ENCODE measurements at regions not wholly inside any gene's neighbourhood (a gene's known extent, or its start where the extent isn't known, plus 50 kb on each side); places are given as distances from the start of the nearest gene placed in this dataset.

DNA sequence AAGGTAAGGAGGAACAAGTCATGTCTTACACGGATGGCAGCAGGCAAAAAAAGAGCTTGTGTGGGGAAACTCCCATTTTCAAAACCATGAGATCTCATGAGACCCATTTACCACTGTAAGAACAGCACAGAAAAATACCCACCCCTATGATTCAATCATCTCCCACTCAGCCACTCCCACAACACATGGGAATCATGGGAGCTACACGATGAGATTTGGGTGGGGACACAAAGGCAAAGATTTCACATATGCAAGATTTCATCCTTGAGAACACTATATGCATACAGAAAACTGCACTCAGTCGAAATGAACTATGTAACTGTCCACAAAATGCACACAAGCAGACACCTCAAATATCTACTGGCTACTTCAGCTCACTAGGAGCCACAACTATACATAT, 480.6 kb upstream of the BTBD3 start:
- no peaks in the 10 kb centered on the region for H4K20me1 ChIP-seq (ENCODE audit: insufficient read depth)

DNA sequence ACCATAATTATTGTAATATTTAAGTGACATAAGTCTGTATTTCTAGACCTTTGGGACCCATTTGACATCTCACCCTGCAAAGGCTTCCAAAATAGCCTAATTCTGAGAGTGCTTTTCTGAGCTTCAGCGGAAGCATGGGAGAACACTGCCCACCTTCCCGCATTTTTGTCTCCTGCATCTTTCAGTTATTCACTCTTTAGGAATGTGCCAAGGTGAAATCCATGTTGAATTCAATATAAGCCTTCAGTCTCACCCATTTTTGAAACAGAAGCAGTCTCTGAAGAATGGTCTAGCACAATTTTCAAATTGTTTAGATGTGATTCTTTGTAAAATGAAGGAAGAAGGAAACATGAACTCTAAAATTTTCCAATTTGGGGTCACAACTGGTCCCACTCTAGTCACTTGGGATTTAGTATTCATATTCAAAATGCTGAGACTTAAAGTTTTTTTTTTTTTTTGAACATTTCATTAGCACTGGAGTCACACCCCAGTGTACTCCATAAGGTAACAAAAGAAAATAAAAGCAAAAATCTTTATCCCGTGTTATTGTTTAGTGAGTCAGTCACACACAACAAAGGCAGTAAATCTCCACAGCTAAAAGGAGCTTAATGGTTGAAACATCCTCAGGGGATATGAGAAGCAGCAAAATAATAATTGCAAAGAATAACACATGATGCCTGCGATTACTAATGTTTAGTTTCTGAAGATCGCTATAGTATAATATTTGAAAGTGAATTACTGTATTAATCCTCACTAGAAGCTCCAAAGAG, 479.9 kb upstream of the BTBD3 start:
- Histone ChIP-seq H3K36me3 (replicated peaks in 1 of 2; ENCODE audit: control insufficient read depth in 1 of 2, insufficient read depth in 2 of 2, low read length in 1 of 2) (no peaks in the 10 kb centered on the region), H3K9ac (no peak overlapping the region), H3K4me2 (no peak overlapping the region), H2AFZ (ENCODE audit: low read depth) (no peak overlapping the region), H3K4me3 (ENCODE audit: low read depth in 2 of 2, low read length in 1 of 2) (no peak overlapping the region), H3F3A (replicated peaks; ENCODE audit: insufficient read depth) (no peaks in the 10 kb centered on the region), H3K79me2 (ENCODE audit: insufficient read depth) (no peaks in the 10 kb centered on the region), H4K20me1 (ENCODE audit: insufficient read depth) (no peaks in the 10 kb centered on the region), H3K9me2 (no peaks in the 10 kb centered on the region), H3K9me3 (no peaks in the 10 kb centered on the region), H3K4me1 (ENCODE audit: control insufficient read depth in 1 of 2, insufficient read depth in 2 of 2, low read depth in 1 of 2, low read length in 1 of 2) (no peaks in the 10 kb centered on the region; a peak in 2 of 4 replicates), H3K27me3 (ENCODE audit: insufficient read depth) (no peaks in the 10 kb centered on the region), H3K27ac (ENCODE audit: low read depth in 2 of 2, low read length in 1 of 2) (no peak overlapping the region)
- WGBS (ENCODE audit: low lambda C conversion rate), result 77% methylated on average over 5 of the region's 5 CpGs
- TF ChIP-seq, protein P1, sequence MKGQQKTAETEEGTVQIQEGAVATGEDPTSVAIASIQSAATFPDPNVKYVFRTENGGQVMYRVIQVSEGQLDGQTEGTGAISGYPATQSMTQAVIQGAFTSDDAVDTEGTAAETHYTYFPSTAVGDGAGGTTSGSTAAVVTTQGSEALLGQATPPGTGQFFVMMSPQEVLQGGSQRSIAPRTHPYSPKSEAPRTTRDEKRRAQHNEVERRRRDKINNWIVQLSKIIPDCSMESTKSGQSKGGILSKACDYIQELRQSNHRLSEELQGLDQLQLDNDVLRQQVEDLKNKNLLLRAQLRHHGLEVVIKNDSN (IDR thresholded peaks at IDR 0.05; ENCODE audit: borderline replicate concordance, low read depth), result no peak
- TF ChIP-seq SMC3 (IDR thresholded peaks at IDR 0.05; ENCODE audit: low read depth, low read length) (no peak), EZH2phosphoT487 (IDR thresholded peaks at IDR 0.05; ENCODE audit: borderline replicate concordance, low read depth) (no peak), RAD21 (IDR thresholded peaks at IDR 0.05; ENCODE audit: low read length) (no peak), TEAD4 (IDR thresholded peaks at IDR 0.05; ENCODE audit: borderline replicate concordance, insufficient read depth) (no peak), RXRA (IDR thresholded peaks at IDR 0.05; ENCODE audit: borderline replicate concordance, low read depth) (no peak), MXI1 (IDR thresholded peaks at IDR 0.05; ENCODE audit: low read depth, low read length) (no peak), GATA2 (CRISPR knock-in tag; IDR thresholded peaks at IDR 0.05) (no peak), YY1 (IDR thresholded peaks at IDR 0.05; ENCODE audit: low read depth) (no peak), EP300 (IDR thresholded peaks at IDR 0.05; ENCODE audit: borderline replicate concordance in 1 of 2, low read depth in 1 of 2, low read length in 1 of 2) (no peak), POLR2AphosphoS5 (IDR thresholded peaks at IDR 0.05; ENCODE audit: low read depth, low read length) (no peak), NRF1 (IDR thresholded peaks at IDR 0.05; ENCODE audit: low read depth, low read length) (no peak), MEF2A (IDR thresholded peaks at IDR 0.05; ENCODE audit: borderline replicate concordance, low read depth) (no peak), FOXJ3 (CRISPR knock-in tag; IDR thresholded peaks at IDR 0.05) (no peak), NFIC (IDR thresholded peaks at IDR 0.05; ENCODE audit: borderline replicate concordance) (no peak)
- TF ChIP-seq, protein P2, sequence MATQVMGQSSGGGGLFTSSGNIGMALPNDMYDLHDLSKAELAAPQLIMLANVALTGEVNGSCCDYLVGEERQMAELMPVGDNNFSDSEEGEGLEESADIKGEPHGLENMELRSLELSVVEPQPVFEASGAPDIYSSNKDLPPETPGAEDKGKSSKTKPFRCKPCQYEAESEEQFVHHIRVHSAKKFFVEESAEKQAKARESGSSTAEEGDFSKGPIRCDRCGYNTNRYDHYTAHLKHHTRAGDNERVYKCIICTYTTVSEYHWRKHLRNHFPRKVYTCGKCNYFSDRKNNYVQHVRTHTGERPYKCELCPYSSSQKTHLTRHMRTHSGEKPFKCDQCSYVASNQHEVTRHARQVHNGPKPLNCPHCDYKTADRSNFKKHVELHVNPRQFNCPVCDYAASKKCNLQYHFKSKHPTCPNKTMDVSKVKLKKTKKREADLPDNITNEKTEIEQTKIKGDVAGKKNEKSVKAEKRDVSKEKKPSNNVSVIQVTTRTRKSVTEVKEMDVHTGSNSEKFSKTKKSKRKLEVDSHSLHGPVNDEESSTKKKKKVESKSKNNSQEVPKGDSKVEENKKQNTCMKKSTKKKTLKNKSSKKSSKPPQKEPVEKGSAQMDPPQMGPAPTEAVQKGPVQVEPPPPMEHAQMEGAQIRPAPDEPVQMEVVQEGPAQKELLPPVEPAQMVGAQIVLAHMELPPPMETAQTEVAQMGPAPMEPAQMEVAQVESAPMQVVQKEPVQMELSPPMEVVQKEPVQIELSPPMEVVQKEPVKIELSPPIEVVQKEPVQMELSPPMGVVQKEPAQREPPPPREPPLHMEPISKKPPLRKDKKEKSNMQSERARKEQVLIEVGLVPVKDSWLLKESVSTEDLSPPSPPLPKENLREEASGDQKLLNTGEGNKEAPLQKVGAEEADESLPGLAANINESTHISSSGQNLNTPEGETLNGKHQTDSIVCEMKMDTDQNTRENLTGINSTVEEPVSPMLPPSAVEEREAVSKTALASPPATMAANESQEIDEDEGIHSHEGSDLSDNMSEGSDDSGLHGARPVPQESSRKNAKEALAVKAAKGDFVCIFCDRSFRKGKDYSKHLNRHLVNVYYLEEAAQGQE (IDR thresholded peaks at IDR 0.05; ENCODE audit: low read depth, low read length), result no peak
- TF ChIP-seq, protein P3, sequence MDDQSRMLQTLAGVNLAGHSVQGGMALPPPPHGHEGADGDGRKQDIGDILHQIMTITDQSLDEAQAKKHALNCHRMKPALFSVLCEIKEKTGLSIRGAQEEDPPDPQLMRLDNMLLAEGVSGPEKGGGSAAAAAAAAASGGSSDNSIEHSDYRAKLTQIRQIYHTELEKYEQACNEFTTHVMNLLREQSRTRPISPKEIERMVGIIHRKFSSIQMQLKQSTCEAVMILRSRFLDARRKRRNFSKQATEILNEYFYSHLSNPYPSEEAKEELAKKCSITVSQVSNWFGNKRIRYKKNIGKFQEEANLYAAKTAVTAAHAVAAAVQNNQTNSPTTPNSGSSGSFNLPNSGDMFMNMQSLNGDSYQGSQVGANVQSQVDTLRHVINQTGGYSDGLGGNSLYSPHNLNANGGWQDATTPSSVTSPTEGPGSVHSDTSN (IDR thresholded peaks at IDR 0.05), result no peak
- no peak for DNase-seq
- POLR2A ChIA-PET, result no interaction called here
- CTCF ChIA-PET, result no interaction called here

More for the DNA sequence above, 480.6 kb upstream of the BTBD3 start:
- WGBS (ENCODE audit: low lambda C conversion rate), result 14% methylated on average over 3 of the region's 3 CpGs
- H3F3A ChIP-seq (replicated peaks; ENCODE audit: insufficient read depth), result no peaks in the 10 kb centered on the region
- peaks cover 0 to 3% of the 10 kb centered on the region in 2 experiments; a peak in 3 of 4 replicates for H3K4me1 ChIP-seq (ENCODE audit: control insufficient read depth in 1 of 2, insufficient read depth in 2 of 2, low read depth in 1 of 2, low read length in 1 of 2)
- H2AFZ ChIP-seq (ENCODE audit: low read depth), result no peak overlapping the region
- POLR2A ChIA-PET, result no interaction called here
- no peak overlapping the region for H3K9ac ChIP-seq
- TF ChIP-seq, protein P3 (IDR thresholded peaks at IDR 0.05), result no peak
- TF ChIP-seq FOXJ3 (CRISPR knock-in tag; IDR thresholded peaks at IDR 0.05) (no peak), POLR2AphosphoS5 (IDR thresholded peaks at IDR 0.05; ENCODE audit: low read depth, low read length) (no peak), RCOR1 (IDR thresholded peaks at IDR 0.05; ENCODE audit: low read length) (no peak), MEF2A (IDR thresholded peaks at IDR 0.05; ENCODE audit: borderline replicate concordance, low read depth) (no peak)
- H3K27me3 ChIP-seq (ENCODE audit: insufficient read depth), result no peaks in the 10 kb centered on the region
- no peaks in the 10 kb centered on the region for H3K79me2 ChIP-seq (ENCODE audit: insufficient read depth)
- no peaks in the 10 kb centered on the region for H3K36me3 ChIP-seq (replicated peaks in 1 of 2; ENCODE audit: control insufficient read depth in 1 of 2, insufficient read depth in 2 of 2, low read length in 1 of 2)
- H3K4me3 ChIP-seq (ENCODE audit: low read depth in 2 of 2, low read length in 1 of 2), result no peak overlapping the region
- H3K9me3 ChIP-seq, result no peaks in the 10 kb centered on the region
- H3K27ac ChIP-seq (ENCODE audit: low read depth in 2 of 2, low read length in 1 of 2), result no peak overlapping the region
- DNase-seq, result no peak
- H3K9me2 ChIP-seq, result no peaks in the 10 kb centered on the region
- no peak overlapping the region for H3K4me2 ChIP-seq
- CTCF ChIA-PET, result no interaction called here
